ENCODE measurements at regions not wholly inside any gene's neighbourhood (a gene's known extent, or its start where the extent isn't known, plus 50 kb on each side); places are given as distances from the start of the nearest gene placed in this dataset.

DNA sequence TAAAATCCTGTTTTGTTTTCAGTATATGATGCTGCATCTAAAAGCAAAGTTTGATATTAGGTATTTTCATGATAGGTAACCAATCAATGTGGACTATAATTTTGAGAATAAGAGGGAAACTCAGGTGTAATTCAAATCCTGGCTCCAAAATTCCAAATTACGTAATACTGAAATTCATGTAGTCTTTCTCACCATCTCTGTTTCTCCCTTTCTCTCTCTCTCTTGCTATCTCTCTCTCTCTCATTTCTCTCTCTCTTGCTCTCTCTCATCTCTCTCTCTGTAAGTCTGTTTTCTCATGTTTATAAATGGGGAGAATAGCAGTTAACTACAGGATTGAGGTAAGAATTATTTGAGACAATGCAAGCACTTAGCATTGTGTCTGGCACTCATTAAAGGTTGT is 401.1 kb upstream of the TLE4 start:
- no peak for DNase-seq

DNA sequence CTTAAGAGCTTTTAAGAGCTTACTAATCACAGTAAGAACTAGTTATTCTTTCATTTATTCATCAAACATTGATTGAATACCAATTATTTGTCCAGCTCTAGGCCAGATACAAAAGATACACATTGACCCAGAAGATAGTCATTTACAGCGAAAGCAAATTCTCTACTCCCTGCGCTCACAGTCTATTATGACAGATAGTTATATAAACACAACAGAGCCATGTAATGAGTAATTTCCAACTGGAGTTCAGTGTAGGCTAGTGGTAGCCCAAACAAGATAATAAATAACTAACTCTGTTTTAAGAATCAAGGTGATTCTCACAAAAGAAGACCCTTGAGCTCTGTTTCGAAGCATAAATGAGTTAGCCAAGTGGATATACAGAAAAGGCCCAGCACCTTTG is 397.8 kb upstream of the TLE4 start:
- no peak for DNase-seq

DNA sequence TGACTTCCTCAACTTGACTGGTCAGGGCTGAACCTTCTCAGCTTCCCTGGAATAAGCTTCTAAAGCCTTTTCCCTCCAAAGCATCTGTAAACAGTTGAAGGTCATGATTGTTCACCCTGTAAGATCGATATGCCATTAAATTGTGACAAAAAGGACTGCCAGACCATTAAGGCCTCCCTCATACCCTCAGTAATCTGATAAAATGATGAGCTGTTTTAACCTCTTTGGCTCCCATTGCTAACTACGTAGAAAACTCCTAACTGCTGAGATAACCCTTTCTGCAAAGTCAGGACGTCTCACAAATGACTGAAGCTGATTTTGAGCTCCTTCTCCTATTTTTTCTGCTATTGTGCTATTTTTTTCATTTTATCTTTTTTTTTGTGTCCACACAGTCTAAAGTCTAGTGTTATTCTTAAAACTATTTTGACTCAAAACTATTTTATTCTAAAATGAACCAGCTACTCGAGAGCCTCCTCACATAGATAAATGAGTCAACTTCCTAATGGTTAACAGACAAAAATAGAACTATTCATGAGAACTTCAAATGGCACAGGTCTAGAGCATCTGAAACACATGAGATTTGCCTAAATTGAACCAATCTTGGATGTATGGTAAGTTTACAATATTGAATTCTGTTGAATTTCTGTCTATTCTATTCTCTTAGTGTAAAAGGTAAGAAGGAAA is 395.6 kb upstream of the TLE4 start:
- no peak for DNase-seq

GRCh38 chr9:79184831-79185230 is 386.9 kb upstream of the TLE4 start:
- DNase-seq = no peak

- DNase-seq = no peak
Observed at GRCh38 chr9:79185866-79186265, 385.9 kb upstream of the TLE4 start.

- no peak for DNase-seq
Observed at GRCh38 chr9:79189511-79189924, 382.2 kb upstream of the TLE4 start.

DNA sequence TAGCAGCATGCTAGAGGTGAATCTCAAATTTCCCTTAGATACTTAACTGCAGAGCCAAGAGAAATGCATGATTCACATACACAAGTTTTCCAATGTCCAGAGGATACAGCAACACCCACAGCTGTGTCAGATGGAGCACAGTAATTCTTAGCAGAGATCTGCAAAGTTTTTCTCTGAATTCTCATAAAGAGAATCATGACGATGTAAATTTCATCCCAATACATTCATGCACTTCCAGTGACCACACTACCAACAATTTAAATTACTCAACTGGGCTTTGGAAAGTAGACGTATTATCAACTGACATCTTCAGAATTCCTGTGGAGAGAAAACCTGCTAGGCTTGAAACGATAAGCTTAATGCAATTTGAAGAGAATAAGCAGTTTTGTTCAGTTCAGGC is 378.8 kb upstream of the TLE4 start:
- DNase-seq = no peak

DNA sequence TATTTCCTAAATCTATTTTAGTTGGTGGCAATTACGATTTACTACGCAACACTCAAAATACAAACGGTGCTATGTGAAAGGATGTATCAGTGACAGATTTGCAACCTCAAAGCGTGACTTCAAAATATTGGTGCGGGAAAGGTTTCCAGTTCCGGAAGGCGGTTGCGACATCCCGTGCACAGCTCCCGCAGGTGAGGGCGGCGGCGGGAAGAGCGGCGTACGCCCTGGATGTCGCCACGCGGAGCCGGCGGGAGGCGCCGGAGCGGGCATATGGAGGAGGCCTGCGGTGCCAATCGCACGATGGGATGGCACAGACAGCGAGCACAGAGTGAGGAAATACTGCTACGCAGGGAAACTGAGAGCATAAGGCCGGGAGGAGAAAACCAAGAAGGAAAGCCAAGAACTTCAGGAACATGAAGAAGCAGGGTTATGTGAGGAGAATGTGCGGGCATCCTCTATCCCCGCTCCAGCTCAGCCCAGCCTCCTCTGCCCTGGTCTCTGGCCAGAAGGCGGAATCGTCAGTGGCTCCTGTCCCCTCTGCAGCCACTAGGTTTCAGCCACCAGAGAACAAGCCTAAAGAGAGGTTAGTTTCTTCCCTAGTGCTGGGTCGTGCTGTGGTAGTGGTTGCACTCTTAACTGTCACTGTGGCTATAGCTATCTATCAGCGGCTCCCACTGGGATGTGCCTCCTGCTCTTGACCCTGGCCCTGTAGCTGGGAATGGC is 378.1 kb upstream of the TLE4 start:
- DNase-seq = no peak

DNA sequence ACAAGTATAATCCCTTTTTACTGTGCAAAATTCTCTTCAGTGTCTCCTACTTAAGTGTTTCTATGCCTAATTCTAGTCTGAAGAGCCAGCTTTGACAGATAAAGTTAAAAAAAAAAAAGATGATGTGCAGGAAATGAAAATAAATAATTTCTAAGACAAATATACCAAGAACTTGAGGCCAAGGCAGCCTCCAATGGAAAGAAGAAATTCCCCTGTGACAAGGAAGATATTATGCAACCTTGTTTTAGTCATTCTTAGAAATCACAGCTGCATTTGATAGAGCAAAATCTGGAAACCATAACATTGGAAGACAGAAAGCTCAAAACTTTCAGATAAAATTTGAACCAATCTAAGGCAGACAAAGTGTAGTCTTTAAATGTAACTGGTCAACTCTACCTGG is 375.9 kb upstream of the TLE4 start:
- DNase-seq = no peak

DNA sequence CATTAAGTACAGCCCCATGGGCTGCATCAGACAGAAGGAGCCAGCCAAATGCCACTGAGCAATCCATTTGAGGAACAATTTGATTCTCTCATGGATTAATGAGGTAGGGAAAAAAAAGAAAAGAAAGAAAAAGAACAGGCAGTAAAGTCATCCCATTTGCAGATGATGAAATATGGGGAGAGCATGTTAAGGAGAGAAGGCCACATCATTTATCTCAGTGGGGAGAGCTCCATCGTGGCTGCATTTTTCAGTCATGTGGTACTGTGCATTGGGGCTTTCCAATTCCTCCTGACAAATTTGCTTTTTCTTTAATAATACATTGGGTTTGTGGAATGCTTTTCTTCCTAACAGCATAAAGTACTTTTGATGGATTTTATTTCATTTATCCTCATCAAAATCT is 375.2 kb upstream of the TLE4 start:
- no peak for DNase-seq

- DNase-seq = no peak
Observed at GRCh38 chr9:79200336-79200735, 371.4 kb upstream of the TLE4 start.

DNA sequence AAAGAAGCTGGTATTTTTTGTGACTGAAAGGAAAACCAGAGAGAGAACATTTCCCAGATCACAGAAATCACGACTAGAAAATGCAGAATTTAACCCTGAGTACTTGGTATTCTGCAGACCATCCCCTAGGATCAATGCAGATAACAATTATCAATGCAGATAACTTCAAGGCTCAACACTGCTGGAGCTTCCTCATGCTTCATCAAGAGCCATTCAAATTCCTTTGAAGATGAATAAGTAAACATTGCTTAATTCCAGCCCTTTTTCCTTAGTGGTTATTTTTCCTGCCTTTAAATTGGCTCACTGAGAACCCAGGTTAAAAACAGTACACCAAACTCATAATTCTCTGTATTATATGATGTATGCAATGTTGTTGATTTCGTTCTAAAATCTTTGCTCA is 370.1 kb upstream of the TLE4 start:
- DNase-seq = no peak

DNA sequence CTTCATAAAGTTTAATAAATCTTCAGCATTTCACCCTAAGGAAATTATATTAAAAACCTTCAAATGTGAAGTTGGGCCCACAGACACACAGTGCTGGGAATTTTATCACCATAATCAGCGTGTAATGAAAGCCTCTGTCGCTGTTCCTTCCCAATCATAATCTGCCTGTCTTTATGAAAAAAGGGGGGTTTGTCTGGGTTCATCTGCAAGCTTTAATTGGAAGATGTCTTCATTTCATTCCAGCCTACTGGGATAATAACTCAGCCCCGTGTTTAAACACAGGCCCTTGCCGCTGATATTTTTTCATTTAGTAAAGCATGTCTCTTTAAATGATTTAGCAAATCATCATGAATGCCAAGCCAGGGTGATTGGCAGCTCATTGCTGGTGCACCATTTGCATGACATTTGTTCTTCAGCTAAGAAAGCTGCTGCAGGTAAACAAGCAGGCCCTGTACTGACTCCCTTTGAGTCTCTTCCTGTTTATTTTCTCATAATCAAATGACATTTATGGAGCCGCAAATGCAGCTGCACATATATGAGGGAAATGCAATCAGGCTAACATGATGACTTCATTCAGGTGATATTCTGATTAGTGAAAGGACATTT is 362.9 kb upstream of the TLE4 start:
- DNase-seq = no peak

- DNase-seq = no peak
Observed at GRCh38 chr9:79210541-79211243, 361.1 kb upstream of the TLE4 start.

DNA sequence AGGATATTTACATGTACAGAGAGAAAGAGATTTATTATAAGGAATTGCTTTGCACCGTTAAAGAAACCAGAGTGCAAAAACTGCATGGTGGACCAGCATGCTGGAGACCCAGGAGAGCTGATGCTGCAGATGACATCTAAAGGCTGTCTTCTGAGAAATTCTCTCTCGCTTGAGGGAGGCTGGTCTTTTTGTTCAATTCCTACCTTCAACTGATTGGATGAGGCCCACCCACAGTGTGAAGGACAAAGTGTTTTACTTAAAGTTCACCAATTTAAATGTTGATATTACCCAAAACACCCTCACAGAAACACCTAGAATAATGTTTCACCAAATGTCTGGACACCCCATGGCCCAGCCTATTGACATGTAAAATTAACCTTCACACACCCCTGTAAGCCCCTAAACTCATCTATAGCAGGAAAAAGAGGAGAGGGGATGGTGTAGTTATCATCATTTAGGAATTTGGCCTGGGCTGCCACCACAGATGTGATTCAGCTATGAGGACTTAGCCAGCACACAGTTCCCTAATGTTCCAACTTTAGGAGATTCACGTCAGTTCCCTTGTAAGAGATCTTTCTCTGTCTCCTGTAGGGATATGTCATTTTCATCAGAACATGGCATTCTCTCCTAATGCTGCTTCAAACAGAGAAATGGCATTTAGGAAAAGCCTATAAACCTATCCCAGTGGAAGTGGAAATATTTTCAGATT is 358.2 kb upstream of the TLE4 start:
- no peak for DNase-seq

GRCh38 chr9:79215821-79216220 is 355.9 kb upstream of the TLE4 start:
- no peak for DNase-seq

- DNase-seq = no peak
Observed at GRCh38 chr9:79220251-79220650, 351.5 kb upstream of the TLE4 start.

- DNase-seq = no peak
Observed at GRCh38 chr9:79220666-79221065, 351.1 kb upstream of the TLE4 start.

DNA sequence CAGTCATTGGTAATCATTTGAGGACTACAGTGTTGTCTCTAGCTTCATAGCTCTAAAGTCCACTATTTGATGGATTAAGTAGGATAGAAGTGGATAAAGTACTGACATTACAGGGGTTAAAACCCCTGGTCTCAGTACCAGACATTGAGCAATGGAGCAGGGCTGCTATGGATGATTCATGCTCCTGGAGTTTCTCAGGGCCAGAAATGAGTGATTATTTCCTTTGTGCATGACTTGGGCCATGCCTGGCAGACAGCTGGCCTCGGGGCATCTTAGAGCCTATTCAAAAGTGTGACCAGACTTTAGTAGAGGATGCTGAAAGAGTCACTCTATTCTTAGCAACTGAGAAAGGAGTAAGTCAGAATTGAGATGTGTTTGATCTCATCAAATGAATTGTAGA is 350.7 kb upstream of the TLE4 start:
- no peak for DNase-seq

DNA sequence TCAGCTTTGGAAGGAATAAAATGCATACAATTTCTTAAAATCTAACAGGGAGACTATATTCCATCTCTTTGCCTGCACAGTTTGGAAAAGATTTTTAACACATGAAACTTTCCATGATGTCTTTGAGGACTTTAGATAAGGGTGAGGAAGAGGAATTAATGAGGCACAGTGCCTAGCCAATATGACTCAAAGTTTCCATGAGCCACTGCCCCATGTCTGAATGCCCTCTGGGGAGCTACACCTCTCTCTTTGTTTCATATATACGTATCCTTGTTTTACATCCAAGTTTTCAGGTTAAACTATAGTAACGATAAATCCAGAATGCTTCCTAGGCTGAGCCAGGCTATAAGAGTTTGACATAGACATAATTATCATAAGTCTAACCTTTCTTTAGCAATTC is 349.3 kb upstream of the TLE4 start:
- no peak for DNase-seq

- DNase-seq = no peak
Observed at GRCh38 chr9:79224672-79225433, 346.9 kb upstream of the TLE4 start.

DNA sequence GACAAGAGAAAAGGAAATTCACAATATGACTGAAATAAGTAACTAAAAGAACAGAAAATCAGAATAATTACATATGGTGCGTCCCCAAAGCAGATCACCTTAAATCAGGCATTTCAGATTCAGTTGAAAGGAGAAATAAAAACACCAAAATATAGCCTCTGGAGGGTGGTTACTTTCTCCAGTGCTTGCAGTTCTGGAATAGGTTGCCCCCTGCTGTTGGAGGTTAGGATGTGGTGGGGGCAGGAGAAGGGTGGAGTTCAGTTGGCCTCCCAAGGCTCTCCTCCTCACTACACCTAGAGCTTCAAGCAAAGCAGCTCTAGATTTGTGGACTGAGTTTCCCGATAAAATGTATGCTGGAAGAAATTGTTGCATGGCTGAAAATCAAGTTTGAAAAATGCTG is 338.2 kb upstream of the TLE4 start:
- DNase-seq = no peak

Measured in stimulated activated CD4-positive, alpha-beta T cell treated with anti-CD3 and anti-CD28 coated beads, Interleukin-4, amount 100 ng/mL, for 1 hour (primary cell).